ENCODE measurements at regions not wholly inside any gene's neighbourhood (a gene's known extent, or its start where the extent isn't known, plus 50 kb on each side); places are given as distances from the start of the nearest gene placed in this dataset.

- no peak for TF ChIP-seq CTCF (IDR thresholded peaks at IDR 0.05; ENCODE audit: insufficient read depth, low read depth, low read length)
- TF ChIP-seq EZH2 (IDR thresholded peaks at IDR 0.05; ENCODE audit: insufficient read depth, low read length), result no peak
- Histone ChIP-seq H3K9ac (ENCODE audit: low read length) (no peak overlapping the region), H3K4me2 (ENCODE audit: low read length) (no peak overlapping the region), H3K9me3 (ENCODE audit: insufficient read depth, low read depth, low read length) (no peaks in the 10 kb centered on the region), H2AFZ (ENCODE audit: low read depth, low read length) (no peak overlapping the region), H3K4me1 (ENCODE audit: insufficient read depth, low read length) (no peaks in the 10 kb centered on the region), H3K27me3 (ENCODE audit: insufficient read depth, low read length) (no peaks in the 10 kb centered on the region), H3K27ac (ENCODE audit: low read depth, low read length) (no peak overlapping the region), H3K36me3 (ENCODE audit: insufficient read depth, low read length) (no peaks in the 10 kb centered on the region), H3K79me2 (ENCODE audit: insufficient read depth, low read length) (no peaks in the 10 kb centered on the region), H4K20me1 (ENCODE audit: insufficient read depth, low read length) (no peaks in the 10 kb centered on the region), H3K4me3 (ENCODE audit: insufficient read depth, low read depth, low read length) (no peak overlapping the region)
- Mint-ChIP-seq H3K4me3 (ENCODE audit: unreplicated experiment) (no peak overlapping the region), H3K36me3 (ENCODE audit: low read depth, unreplicated experiment) (no peaks in the 10 kb centered on the region), H3K27me3 (ENCODE audit: low read depth, unreplicated experiment) (no peaks in the 10 kb centered on the region), H3K9me3 (ENCODE audit: unreplicated experiment) (no peaks in the 10 kb centered on the region), H3K27ac (ENCODE audit: unreplicated experiment) (no peak overlapping the region), H3K4me1 (ENCODE audit: low read depth, unreplicated experiment) (no peaks in the 10 kb centered on the region)
- no peak for FAIRE-seq
- DNase-seq (ENCODE audit: low read depth), result no peak
Measured at GRCh38 chr4:171348090-171348489, 465.1 kb upstream of the GALNTL6 start.

DNA sequence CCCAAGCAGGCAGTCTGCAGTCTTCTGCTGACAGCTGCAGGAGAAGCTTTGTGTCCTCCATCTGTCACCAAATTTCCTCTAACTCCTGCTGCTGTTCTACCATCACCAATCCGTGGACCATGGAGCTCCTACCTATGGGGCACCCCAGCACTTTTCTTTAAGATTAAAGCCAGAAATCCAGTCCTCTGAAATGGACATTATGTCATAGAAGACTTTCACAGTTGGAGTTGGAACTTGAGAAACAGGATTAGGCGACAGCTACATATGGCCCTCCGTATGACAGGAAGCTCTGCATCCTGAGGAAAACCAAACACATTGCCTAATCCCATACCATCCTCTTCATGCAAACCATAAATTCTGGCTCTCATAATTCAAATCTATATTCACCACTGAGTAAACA lies 470.6 kb upstream of the GALNTL6 start:
- Histone ChIP-seq H4K20me1 (ENCODE audit: insufficient read depth, low read length) (no peaks in the 10 kb centered on the region), H3K36me3 (ENCODE audit: insufficient read depth, low read length) (no peaks in the 10 kb centered on the region), H3K27ac (ENCODE audit: low read depth, low read length) (no peak overlapping the region), H3K9ac (ENCODE audit: low read length) (no peak overlapping the region), H3K4me3 (ENCODE audit: insufficient read depth, low read depth, low read length) (no peak overlapping the region), H3K4me1 (ENCODE audit: insufficient read depth, low read length) (no peaks in the 10 kb centered on the region), H3K4me2 (ENCODE audit: low read length) (no peak overlapping the region), H2AFZ (ENCODE audit: low read depth, low read length) (no peak overlapping the region), H3K9me3 (ENCODE audit: insufficient read depth, low read depth, low read length) (no peaks in the 10 kb centered on the region), H3K79me2 (ENCODE audit: insufficient read depth, low read length) (no peaks in the 10 kb centered on the region), H3K27me3 (ENCODE audit: insufficient read depth, low read length) (no peaks in the 10 kb centered on the region)
- Mint-ChIP-seq H3K27ac (ENCODE audit: unreplicated experiment) (no peak overlapping the region), H3K4me1 (ENCODE audit: low read depth, unreplicated experiment) (no peaks in the 10 kb centered on the region), H3K36me3 (ENCODE audit: low read depth, unreplicated experiment) (no peaks in the 10 kb centered on the region), H3K27me3 (ENCODE audit: low read depth, unreplicated experiment) (no peaks in the 10 kb centered on the region), H3K9me3 (ENCODE audit: unreplicated experiment) (no peaks in the 10 kb centered on the region), H3K4me3 (ENCODE audit: unreplicated experiment) (no peak overlapping the region)
- TF ChIP-seq EZH2 (IDR thresholded peaks at IDR 0.05; ENCODE audit: insufficient read depth, low read length), result no peak
- no peak for TF ChIP-seq CTCF (IDR thresholded peaks at IDR 0.05; ENCODE audit: insufficient read depth, low read depth, low read length)
- no peak for FAIRE-seq
- DNase-seq (ENCODE audit: low read depth), result no peak

DNA sequence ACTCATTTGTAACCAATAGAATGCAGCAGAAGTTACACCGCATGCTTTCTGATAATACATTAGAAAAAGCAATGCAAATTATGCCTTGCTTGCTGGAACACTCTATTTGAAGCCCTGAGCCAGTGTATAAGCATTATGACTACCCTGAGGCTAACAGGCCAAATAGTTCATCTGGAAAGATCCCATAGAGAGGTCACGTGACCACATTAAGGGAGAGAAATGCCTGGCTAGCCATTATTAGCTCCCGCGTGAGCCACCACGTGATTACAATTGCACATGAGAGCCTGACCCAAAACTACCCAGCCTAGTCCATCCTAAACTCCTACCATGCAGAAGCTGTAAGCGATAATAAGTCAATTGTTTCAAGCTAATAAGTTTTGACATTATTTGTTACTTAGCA lies 472.9 kb upstream of the GALNTL6 start:
- Mint-ChIP-seq H3K36me3 (ENCODE audit: low read depth, unreplicated experiment) (no peaks in the 10 kb centered on the region), H3K27ac (ENCODE audit: unreplicated experiment) (no peak overlapping the region), H3K4me1 (ENCODE audit: low read depth, unreplicated experiment) (no peaks in the 10 kb centered on the region), H3K4me3 (ENCODE audit: unreplicated experiment) (no peak overlapping the region), H3K9me3 (ENCODE audit: unreplicated experiment) (no peaks in the 10 kb centered on the region), H3K27me3 (ENCODE audit: low read depth, unreplicated experiment) (no peaks in the 10 kb centered on the region)
- FAIRE-seq (no peak), DNase-seq (ENCODE audit: low read depth) (no peak)
- no peaks in the 10 kb centered on the region for H4K20me1 ChIP-seq (ENCODE audit: insufficient read depth, low read length)
- no peaks in the 10 kb centered on the region for H3K36me3 ChIP-seq (ENCODE audit: insufficient read depth, low read length)
- no peak overlapping the region for H3K9ac ChIP-seq (ENCODE audit: low read length)
- no peak overlapping the region for H3K4me3 ChIP-seq (ENCODE audit: insufficient read depth, low read depth, low read length)
- no peaks in the 10 kb centered on the region for H3K27me3 ChIP-seq (ENCODE audit: insufficient read depth, low read length)
- no peaks in the 10 kb centered on the region for H3K9me3 ChIP-seq (ENCODE audit: insufficient read depth, low read depth, low read length)
- H3K27ac ChIP-seq (ENCODE audit: low read depth, low read length), result no peak overlapping the region
- H3K79me2 ChIP-seq (ENCODE audit: insufficient read depth, low read length), result no peaks in the 10 kb centered on the region
- H2AFZ ChIP-seq (ENCODE audit: low read depth, low read length), result no peak overlapping the region
- H3K4me2 ChIP-seq (ENCODE audit: low read length), result no peak overlapping the region
- no peaks in the 10 kb centered on the region for H3K4me1 ChIP-seq (ENCODE audit: insufficient read depth, low read length)
- TF ChIP-seq CTCF (IDR thresholded peaks at IDR 0.05; ENCODE audit: insufficient read depth, low read depth, low read length) (no peak), EZH2 (IDR thresholded peaks at IDR 0.05; ENCODE audit: insufficient read depth, low read length) (no peak)

Measured in astrocyte (in vitro differentiated cells and primary cell).